NCI-H510A treated with DMSO at 0.1 percent for 48 hours (cell line): ENCODE measurements at regions not wholly inside any gene's neighbourhood (a gene's known extent, or its start where the extent isn't known, plus 50 kb on each side); places are given as distances from the start of the nearest gene placed in this dataset.
"Not testable (repeated sequence)": the region's sequence is repeated elsewhere in the genome, so short reads cannot be mapped to it uniquely, and the experiment has no call there.

Experiments used
- DNase-seq: peaks from one replicate; lab custom pipeline; 2025; lab: John Stamatoyannopoulos, UW

DNA sequence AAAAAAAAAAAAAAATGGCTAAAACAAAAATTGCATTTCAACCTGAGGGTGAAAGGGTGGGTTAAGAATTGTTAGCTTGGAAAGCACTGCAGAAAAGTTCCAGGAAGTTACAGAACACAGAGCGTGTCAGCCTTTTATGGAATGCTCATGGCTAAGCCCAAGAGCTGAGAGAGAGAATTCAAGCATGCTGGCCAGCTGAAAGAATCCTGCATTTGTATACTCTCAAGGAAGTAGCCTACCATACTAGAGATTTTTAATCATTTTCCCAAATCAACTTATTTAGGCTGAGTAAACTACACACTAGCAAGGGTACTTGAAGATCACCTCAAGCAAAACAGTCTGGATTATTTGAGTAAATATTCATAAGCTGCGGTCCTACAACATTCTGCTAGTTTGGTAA, 153.9 kb downstream of the KCNJ2 start:
- DNase-seq, result no peak

- DNase-seq, result no peak
Observed at GRCh38 chr17:70324031-70324430, 154.7 kb downstream of the KCNJ2 start.

DNA sequence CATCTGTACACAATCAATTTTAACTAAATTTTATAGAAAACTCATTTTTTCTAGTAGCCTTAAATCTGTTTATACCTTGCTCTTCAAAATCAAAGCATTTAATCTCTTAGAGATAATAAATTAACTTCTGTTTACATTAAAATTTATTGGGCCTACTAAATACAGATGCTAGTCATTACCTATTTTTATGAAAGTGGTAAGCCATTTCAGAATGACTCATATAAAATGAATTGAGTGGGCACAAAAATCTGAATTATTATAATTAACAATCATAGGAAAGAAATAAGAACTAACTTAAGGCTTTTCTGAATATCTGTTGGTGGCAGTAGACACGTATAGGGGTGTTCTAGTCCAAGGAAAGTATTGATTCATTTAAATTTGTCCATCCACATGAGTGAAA, 157.9 kb downstream of the KCNJ2 start:
- no peak for DNase-seq

DNA sequence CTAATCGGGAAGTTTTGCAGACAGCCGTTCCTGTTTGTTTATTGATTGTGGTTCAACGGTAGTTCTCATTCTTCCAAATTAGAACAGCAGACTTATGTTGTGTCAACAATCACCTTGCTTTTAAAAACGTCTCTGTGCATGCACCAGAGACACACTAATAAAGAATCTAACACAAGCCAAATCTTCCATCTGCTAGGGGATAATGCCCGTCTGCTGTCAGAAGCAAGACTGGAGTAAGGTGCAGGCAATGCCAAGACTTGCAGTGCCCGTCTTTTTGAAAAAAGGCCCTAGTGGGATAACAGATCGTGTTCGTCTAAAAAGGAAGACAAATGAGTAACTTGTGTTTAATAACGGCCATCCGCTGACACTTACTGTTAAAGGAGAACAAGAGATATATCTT, 158.4 kb downstream of the KCNJ2 start:
- DNase-seq, result peak; percentile 65

DNA sequence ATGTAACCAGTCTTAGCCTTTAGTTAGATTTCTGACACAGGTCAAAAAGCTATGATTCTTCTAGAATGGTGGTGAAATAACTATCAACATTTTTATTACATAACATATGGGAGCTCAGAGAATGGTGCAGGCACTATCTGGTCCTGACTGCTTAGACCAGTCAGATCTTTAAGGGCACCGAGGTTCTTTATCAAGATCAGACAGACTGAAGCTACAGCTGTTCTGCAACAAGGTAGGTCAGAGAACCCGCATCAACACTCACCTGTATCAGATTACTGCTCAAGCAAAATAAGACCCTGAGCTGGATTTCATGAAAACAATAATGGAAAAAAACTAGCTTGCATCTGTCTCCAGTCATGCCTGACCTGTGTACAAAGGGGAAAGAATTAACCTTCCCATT, 160.4 kb downstream of the KCNJ2 start:
- peak; percentile 76 for DNase-seq

GRCh38 chr17:70331066-70331465, 161.7 kb downstream of the KCNJ2 start:
- DNase-seq, result not testable (repeated sequence)

- peak; percentile 92 for DNase-seq
Observed at GRCh38 chr17:70332356-70333210, 163.3 kb downstream of the KCNJ2 start.

DNA sequence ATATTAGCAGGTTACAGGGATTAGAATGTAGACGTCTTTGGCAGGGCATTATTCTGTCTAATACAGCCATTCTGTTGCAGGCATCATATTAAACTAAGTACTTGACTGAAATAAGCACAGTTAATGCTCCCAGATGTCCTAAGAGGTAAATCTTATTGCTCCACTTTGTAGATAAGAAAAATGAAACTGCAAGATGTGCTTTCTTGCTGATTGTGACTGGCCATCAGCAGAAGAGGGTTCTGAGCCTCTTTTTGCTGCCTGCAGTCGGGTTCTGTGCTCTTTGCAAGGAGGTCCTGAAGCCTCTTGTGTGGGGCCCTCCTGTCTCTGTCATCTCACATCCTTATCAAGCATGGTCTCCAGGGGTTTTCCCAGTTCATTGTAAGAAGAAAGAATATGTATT, 167.1 kb downstream of the KCNJ2 start:
- no peak for DNase-seq

- no peak for DNase-seq
Observed at GRCh38 chr17:70338946-70339354, 169.6 kb downstream of the KCNJ2 start.

DNA sequence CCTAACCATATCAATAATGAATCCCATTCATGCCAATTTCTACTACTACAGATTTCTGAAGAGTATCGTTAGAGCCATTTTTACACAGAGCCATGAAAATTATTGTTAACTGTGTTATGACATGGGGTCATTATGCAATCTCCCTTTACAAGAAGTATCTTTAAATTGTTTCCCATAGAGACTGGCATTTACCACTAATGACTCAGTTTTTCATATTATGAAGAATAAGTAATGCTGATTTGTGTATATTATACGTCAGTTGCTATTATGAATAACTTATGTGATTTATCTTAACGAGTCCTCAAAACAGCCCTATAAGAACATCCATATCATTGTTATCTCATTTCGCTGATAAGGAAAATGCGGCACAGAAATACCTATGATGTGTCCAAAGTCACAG, 173.8 kb downstream of the KCNJ2 start:
- DNase-seq, result no peak

- no peak for DNase-seq
Observed at GRCh38 chr17:70344386-70345060, 175.2 kb downstream of the KCNJ2 start.

DNA sequence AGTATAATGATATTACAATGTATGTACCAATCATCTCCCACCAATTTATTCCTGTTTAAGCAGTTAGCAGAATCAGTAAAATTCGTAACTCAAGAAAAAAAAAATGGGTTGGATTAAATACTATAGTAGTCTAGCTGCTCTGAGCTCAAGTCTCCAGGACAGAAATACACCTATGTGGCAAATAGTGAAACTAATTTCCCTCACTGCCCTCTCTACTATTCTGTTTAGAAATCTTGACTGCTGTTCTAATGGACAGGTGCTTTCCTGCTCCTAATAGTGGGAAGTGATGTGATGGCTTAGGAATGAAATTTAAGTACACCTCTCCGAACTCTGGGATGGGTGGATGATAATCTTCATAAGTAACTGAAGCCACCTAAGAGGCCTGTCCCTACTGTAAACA, 175.7 kb downstream of the KCNJ2 start:
- peak; percentile 28 for DNase-seq

- no peak for DNase-seq
Observed at GRCh38 chr17:70352834-70353233, 183.5 kb downstream of the KCNJ2 start.

GRCh38 chr17:70353408-70354092, 184.2 kb downstream of the KCNJ2 start:
- DNase-seq, result no peak

- no peak for DNase-seq
Observed at GRCh38 chr17:70355185-70355584, 185.9 kb downstream of the KCNJ2 start.

DNA sequence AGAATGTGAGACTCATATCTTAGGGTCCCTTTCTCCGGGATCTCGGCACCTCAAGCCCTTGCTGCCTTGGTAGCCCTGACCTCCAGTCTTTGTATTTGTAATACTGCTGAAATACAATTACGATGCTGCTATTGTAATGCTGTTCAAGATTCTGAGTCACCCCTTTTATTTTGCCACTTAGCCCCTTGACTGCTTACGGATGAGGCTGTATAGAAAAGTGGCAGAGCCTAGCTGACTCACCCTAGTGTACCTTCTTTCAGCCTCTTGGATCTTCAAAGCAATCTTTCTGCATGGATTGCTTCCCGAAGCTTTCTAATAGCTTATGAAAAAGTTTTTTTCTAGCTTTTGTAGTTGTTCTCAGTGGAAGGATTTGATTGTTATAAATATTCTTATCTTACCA, 187.9 kb downstream of the KCNJ2 start:
- no peak for DNase-seq

DNA sequence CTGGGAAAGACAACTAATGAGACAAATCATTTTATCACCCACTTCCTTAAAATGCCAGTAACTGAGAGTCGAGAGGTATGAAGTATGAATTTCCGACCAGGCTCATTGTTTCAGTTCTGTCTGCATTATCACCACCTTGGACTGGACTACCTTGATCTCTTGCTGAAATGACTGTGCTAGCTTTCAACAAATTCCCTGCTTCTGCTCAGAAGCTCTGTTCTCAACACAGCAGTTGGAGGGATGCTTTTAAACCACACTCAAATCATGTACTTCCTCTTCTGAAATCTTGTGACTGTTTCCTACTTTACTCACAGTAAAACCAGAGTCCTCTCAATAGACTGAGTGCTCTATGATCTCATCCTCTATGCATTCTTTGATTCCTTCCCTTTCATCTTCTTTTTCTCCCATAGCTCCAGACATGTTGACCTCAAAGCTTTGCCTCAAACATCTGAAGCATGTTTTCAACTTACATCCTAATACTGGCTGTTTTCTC, 195.8 kb downstream of the KCNJ2 start:
- DNase-seq, result no peak

DNA sequence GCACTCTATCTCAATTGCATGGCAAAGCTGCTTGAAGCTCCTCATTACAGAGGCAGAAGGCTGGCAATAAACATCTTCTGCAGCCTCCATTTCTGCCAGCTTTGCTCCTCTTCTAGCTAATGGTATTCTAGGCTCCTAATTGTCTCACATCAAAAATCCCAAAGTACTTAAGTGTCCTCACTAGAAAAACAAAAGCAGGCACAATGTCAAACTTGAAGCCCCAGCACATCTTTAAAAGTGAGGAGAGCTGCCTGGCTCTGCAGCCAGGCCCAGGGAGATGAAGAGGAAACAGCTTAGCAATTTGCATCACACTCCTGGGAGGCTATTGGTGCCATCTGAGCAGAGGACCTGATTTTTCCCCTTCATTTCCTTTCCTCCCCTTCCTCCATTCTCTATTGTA, 197.1 kb downstream of the KCNJ2 start:
- peak; percentile 69 for DNase-seq

GRCh38 chr17:70368011-70368410, 198.7 kb downstream of the KCNJ2 start:
- no peak for DNase-seq

GRCh38 chr17:70369391-70369790, 200.1 kb downstream of the KCNJ2 start:
- DNase-seq, result no peak

DNA sequence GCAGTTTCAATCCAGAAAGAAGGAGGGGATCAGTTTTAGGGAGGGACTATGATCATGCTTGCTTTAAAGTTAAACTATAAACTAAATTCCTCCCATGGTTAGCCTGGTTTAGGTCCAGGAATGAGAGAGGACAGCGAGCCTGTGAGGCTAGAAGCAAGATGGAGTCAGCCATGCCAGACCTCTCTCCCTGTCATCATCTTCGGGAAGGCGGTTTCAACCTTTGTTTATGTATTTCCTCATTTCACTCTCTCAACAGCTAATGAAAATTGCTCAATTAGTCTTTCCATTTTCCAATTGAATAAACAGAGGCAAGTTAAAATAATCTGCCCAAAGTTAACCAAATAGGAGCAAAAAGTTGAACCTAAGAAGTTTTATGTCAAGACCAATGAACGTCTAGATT, 201.5 kb downstream of the KCNJ2 start:
- DNase-seq, result no peak

- no peak for DNase-seq
Observed at GRCh38 chr17:70373369-70373768, 204.0 kb downstream of the KCNJ2 start.

DNA sequence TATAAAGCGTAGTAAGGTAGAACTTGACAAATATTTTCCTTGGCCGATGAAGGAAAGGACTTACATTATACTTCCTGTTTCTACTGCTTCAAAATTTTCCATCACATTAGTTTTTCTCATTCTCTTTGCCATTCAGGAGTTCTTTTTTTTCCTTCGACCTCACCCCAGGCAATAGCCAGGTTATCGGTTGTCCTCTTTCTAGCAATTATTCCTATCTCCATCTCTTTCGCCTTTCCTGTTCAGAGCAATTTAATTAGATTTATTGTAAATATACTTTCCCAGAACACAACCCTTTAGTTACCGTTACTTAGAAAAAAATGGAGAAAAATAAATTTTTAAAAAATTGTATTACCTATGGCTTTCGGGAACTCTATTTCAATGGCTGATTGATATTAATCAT, 205.2 kb downstream of the KCNJ2 start:
- DNase-seq, result no peak
